ENCODE measurements at regions not wholly inside any gene's neighbourhood (a gene's known extent, or its start where the extent isn't known, plus 50 kb on each side); places are given as distances from the start of the nearest gene placed in this dataset.

DNA sequence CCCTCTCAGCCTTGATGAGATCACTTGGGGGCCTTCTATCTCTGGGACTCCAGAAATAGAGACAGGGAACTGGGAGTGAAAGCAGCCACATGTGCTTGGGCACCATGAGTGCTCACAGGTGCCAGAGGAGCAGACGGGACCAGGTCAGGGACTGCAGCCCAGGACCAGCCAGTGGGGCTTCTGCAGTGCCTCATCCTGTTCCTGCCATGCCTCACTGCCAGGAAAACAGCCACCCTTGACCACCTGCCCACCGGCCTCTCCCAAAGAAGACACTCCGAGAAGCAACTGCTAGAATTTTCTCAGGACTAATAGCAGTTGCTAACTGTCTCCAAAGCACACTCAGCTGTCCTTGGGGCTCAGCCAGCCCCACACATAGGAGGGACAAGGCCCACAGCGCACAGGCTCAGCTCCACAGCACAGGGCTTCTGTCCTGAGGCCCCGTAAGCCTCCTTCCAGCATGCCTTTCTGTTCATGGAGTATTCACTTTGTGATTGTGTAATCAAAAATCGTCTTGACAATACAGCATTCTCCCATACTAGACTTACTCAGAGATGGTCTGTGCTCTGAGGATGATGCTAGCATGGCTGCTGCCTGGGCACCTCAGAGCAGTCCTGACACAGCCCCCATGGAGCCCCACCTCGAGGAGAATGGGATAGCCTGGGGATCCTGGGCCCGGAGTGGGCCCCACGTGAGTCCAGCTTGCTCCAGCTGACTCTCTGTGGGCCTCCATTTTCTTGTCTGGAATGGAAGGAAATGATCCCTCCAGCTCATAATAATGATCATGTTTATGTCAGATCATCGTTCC is 115.7 kb upstream of the RET start:
- no peak overlapping the region for H3K4me3 Mint-ChIP-seq
- DNase-seq (ENCODE audit: extremely low spot score, unreplicated experiment): no peak
- H3K9me3 Mint-ChIP-seq: no peaks in the 10 kb centered on the region
- H3K27ac Mint-ChIP-seq: no peak overlapping the region
- peaks cover 4% of the 10 kb centered on the region for H3K27me3 Mint-ChIP-seq
- no peaks in the 10 kb centered on the region for H3K36me3 Mint-ChIP-seq
- TF ChIP-seq, protein P1, sequence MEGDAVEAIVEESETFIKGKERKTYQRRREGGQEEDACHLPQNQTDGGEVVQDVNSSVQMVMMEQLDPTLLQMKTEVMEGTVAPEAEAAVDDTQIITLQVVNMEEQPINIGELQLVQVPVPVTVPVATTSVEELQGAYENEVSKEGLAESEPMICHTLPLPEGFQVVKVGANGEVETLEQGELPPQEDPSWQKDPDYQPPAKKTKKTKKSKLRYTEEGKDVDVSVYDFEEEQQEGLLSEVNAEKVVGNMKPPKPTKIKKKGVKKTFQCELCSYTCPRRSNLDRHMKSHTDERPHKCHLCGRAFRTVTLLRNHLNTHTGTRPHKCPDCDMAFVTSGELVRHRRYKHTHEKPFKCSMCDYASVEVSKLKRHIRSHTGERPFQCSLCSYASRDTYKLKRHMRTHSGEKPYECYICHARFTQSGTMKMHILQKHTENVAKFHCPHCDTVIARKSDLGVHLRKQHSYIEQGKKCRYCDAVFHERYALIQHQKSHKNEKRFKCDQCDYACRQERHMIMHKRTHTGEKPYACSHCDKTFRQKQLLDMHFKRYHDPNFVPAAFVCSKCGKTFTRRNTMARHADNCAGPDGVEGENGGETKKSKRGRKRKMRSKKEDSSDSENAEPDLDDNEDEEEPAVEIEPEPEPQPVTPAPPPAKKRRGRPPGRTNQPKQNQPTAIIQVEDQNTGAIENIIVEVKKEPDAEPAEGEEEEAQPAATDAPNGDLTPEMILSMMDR (conservative IDR thresholded peaks at IDR 0.05): no peak
- H3K4me1 Mint-ChIP-seq (ENCODE audit: unreplicated experiment): peaks cover 5% of the 10 kb centered on the region

DNA sequence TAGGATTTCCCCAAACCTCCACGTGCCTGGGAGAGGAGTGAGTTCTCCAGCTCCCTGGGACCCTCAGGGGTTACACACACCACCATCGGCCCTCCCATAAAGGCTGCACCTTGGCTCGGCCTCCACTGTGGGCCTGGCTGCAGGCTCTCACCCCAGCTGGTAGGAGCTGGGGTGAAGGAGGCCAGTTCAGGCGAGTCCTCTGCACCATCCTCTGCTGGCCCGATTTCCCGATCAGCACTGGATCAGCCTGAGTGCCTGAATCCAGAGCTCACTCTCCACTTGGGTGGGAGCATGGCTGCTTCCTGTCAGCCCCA is 115.1 kb upstream of the RET start:
- peaks cover 4% of the 10 kb centered on the region for H3K27me3 Mint-ChIP-seq
- no peaks in the 10 kb centered on the region for H3K36me3 Mint-ChIP-seq
- DNase-seq (ENCODE audit: extremely low spot score, unreplicated experiment): no peak
- no peaks in the 10 kb centered on the region for H3K9me3 Mint-ChIP-seq
- H3K4me3 Mint-ChIP-seq: no peak overlapping the region
- no peak overlapping the region for H3K27ac Mint-ChIP-seq
- TF ChIP-seq, protein P1 (conservative IDR thresholded peaks at IDR 0.05): no peak
- H3K4me1 Mint-ChIP-seq (ENCODE audit: unreplicated experiment): peaks cover 5% of the 10 kb centered on the region

DNA sequence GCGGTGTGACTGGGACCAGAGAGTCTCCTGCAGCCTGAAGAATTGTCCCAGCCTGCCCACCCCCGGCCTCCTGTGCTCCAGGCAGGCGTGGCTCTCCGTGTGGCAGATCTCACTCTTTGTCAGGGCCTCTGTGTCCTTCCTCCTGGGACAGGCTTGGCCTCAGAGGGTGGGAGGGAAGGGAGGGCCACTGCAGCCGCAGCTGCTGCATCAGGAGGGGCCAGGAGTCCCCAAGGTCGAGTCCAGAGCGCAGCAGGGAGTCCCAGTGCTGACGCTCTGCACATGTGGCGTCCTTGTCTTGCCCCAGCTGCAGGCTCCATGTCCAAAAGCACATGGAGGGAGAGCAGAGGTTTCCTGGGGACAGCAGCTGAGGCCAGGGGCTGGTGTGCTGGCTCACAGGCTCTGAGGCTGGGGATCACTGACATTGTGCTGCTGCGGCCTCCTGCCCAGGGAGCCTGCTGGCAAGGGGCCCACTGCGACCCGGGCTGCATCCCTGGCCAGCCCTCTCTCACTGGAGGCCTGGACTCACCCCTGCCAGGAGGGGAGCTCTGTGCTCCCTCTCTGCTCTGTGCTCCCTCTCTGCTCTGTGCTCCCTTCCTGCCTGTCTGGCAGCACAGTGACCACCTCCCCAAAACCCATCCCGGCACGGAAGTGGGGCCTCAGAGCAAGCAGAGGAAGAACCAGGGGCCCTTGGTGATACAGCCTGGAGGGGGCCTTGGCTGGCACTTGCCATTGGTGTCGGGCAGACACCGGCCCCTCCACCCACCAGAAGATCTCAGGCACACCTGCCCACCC is 114.6 kb upstream of the RET start:
- H3K27me3 Mint-ChIP-seq: peaks cover 4% of the 10 kb centered on the region
- H3K9me3 Mint-ChIP-seq: no peaks in the 10 kb centered on the region
- TF ChIP-seq, protein P1 (conservative IDR thresholded peaks at IDR 0.05): no peak
- DNase-seq (ENCODE audit: extremely low spot score, unreplicated experiment): peak; percentile 62
- H3K4me3 Mint-ChIP-seq: no peak overlapping the region
- peaks cover 5% of the 10 kb centered on the region for H3K4me1 Mint-ChIP-seq (ENCODE audit: unreplicated experiment)
- no peaks in the 10 kb centered on the region for H3K36me3 Mint-ChIP-seq
- no peak overlapping the region for H3K27ac Mint-ChIP-seq

DNA sequence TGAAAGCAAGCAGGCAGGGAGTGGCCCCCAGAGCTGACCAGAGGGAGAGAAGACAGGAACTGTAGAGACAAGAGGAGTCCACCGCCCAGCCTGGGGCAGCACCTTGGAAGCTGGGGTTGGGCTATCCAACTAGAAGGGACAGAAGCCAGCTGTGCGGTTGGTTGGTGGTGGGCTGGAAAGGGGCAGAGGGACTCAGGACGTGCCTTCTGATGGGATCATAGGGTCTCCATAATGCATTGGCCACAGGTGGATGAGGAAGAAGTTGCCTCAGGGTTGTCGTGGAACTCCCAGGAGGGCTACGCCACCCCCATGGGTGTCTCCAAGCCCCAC is 114.0 kb upstream of the RET start:
- H3K27ac Mint-ChIP-seq: no peak overlapping the region
- H3K4me3 Mint-ChIP-seq: no peak overlapping the region
- H3K9me3 Mint-ChIP-seq: no peaks in the 10 kb centered on the region
- TF ChIP-seq, protein P1 (conservative IDR thresholded peaks at IDR 0.05): no peak
- H3K36me3 Mint-ChIP-seq: no peaks in the 10 kb centered on the region
- DNase-seq (ENCODE audit: extremely low spot score, unreplicated experiment): no peak
- peaks cover 5% of the 10 kb centered on the region for H3K4me1 Mint-ChIP-seq (ENCODE audit: unreplicated experiment)
- peaks cover under 1% of the 10 kb centered on the region for H3K27me3 Mint-ChIP-seq

DNA sequence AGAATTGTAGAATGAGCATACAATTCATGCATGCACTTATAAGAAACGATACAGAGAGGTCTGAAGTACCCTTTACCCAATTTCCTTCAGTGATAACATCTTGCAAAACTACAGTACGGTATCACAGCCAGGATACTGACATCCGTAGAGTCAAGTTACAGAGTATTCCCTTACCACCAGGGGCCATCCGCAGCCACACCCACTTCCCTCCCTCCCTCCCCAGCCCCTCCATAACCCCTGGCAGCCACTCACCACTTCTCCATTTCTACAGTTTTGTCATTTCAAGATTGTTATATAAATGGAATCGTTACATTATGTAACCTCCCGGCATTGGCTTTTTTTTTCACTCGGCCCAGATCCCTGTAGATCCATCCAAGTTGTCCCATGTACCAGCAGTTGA is 113.6 kb upstream of the RET start:
- no peaks in the 10 kb centered on the region for H3K9me3 Mint-ChIP-seq

More for the DNA sequence above, 113.6 kb upstream of the RET start:
- Mint-ChIP-seq H3K27me3 (no peaks in the 10 kb centered on the region), H3K4me1 (ENCODE audit: unreplicated experiment) (peaks cover 5% of the 10 kb centered on the region), H3K36me3 (no peaks in the 10 kb centered on the region), H3K27ac (no peak overlapping the region), H3K4me3 (no peak overlapping the region)
- DNase-seq (ENCODE audit: extremely low spot score, unreplicated experiment): no peak
- TF ChIP-seq, protein P1 (conservative IDR thresholded peaks at IDR 0.05): no peak
